GM19372 (cell line): ENCODE measurements at regions not wholly inside any gene's neighbourhood (a gene's known extent, or its start where the extent isn't known, plus 50 kb on each side); places are given as distances from the start of the nearest gene placed in this dataset.
"Not testable (repeated sequence)": the region's sequence is repeated elsewhere in the genome, so short reads cannot be mapped to it uniquely, and the experiment has no call there.

Source experiments
- ATAC-seq: cut with Tn5 transposase; IDR thresholded peaks from one replicate; pipeline ENCODE4 v1.9.1; 2021; ENCODE audit warnings: mild to moderate bottlenecking, low read depth, moderate library complexity; ENCODE audit not compliant: unreplicated experiment

GRCh38 chr22:48499456-48500425, 1327.9 kb downstream of the BRD1 start:
- no peak for ATAC-seq

GRCh38 chr22:48498526-48499331, 1328.9 kb downstream of the BRD1 start:
- ATAC-seq: no peak

GRCh38 chr22:48497743-48498520, 1329.7 kb downstream of the BRD1 start:
- ATAC-seq: not testable (repeated sequence)

GRCh38 chr22:48496987-48497650, 1330.6 kb downstream of the BRD1 start:
- no peak for ATAC-seq

GRCh38 chr22:48496226-48496845, 1331.3 kb downstream of the BRD1 start:
- ATAC-seq: no peak

GRCh38 chr22:48495751-48496080, 1332.0 kb downstream of the BRD1 start:
- no peak for ATAC-seq

GRCh38 chr22:48494968-48495750, 1332.5 kb downstream of the BRD1 start:
- no peak for ATAC-seq

- no peak for ATAC-seq
Observed at GRCh38 chr22:48494256-48494967, 1333.3 kb downstream of the BRD1 start.

- ATAC-seq: no peak
Observed at GRCh38 chr22:48493733-48494132, 1333.9 kb downstream of the BRD1 start.

GRCh38 chr22:48492366-48493320, 1335.0 kb downstream of the BRD1 start:
- ATAC-seq: no peak

GRCh38 chr22:48491451-48491941, 1336.2 kb downstream of the BRD1 start:
- ATAC-seq: no peak

GRCh38 chr22:48490500-48491411, 1336.9 kb downstream of the BRD1 start:
- no peak for ATAC-seq

GRCh38 chr22:48489551-48490499, 1337.8 kb downstream of the BRD1 start:
- no peak for ATAC-seq

GRCh38 chr22:48488611-48489511, 1338.8 kb downstream of the BRD1 start:
- no peak for ATAC-seq
